WTC11 (cell line): ENCODE measurements at regions not wholly inside any gene's neighbourhood (a gene's known extent, or its start where the extent isn't known, plus 50 kb on each side); places are given as distances from the start of the nearest gene placed in this dataset.

Experiments
- ATAC-seq: fragments of 200-7000 bp; cut with Tn5 transposase; 2 replicates; pipeline ENCODE4 v1.10.0; 2021; ENCODE audit warnings: mild to moderate bottlenecking, moderate library complexity
- CTCF ChIA-PET: fragments of 300-600 bp; sonication (Branson Sonifier 250); formaldehyde crosslinking; loops from one replicate; lab custom pipeline; 2021; ENCODE audit warnings: antibody characterized with exemption; lab: Charles Lee
- POLR2A ChIA-PET: fragments of 350-600 bp; sonication (Branson Sonifier 250); formaldehyde crosslinking; loops from one replicate; lab custom pipeline; 2021; ENCODE audit warnings: antibody characterized with exemption; lab: Charles Lee
- DNase-seq: peaks from one replicate; pipeline ENCODE4 v3.0.0; 2021; ENCODE audit warnings: low spot score
- H3K27ac Mint-ChIP-seq: 2 replicates; pipeline ENCODE4 v1.8.0; 2021; ENCODE audit warnings: mixed read lengths
- H3K27me3 Mint-ChIP-seq: 2 replicates; pipeline ENCODE4 v1.8.0; 2021; ENCODE audit warnings: low read depth, mild to moderate bottlenecking, moderate library complexity, mixed read lengths
- H3K36me3 Mint-ChIP-seq: 2 replicates; pipeline ENCODE4 v1.8.0; 2021; ENCODE audit warnings: mixed read lengths
- H3K4me1 Mint-ChIP-seq: 2 replicates; pipeline ENCODE4 v1.8.0; 2022; ENCODE audit warnings: mixed read lengths
- H3K4me3 Mint-ChIP-seq: 2 replicates; pipeline ENCODE4 v1.8.0; 2021; ENCODE audit warnings: mild to moderate bottlenecking, moderate library complexity, mixed read lengths
- H3K9me3 Mint-ChIP-seq: 2 replicates; pipeline ENCODE4 v1.8.0; 2021; ENCODE audit warnings: mixed read lengths
- AR ChIP-seq: fragments of 250-450 bp; sonication (Bioruptor Pico); IDR thresholded peaks from 2 replicates; pipeline ENCODE4 v1.9.0; 2021; ENCODE audit warnings: mild to moderate bottlenecking
- E2F5 ChIP-seq: sonication (generic); formaldehyde crosslinking; IDR thresholded peaks from 2 replicates; pipeline ENCODE4 v1.8.1; 2022; ENCODE audit warnings: mild to moderate bottlenecking, moderate library complexity, missing genetic modification reagents
- ESRRA ChIP-seq: sonication (generic); formaldehyde crosslinking; IDR thresholded peaks from 2 replicates; pipeline ENCODE4 v1.8.1; 2022; ENCODE audit warnings: mild to moderate bottlenecking, missing genetic modification reagents, borderline replicate concordance
- FOXK1 ChIP-seq: sonication (generic); formaldehyde crosslinking; IDR thresholded peaks from 2 replicates; pipeline ENCODE4 v1.8.0; 2022; ENCODE audit warnings: mild to moderate bottlenecking, moderate library complexity, missing genetic modification reagents
- FOXP1 ChIP-seq: sonication (generic); formaldehyde crosslinking; IDR thresholded peaks from 2 replicates; pipeline ENCODE4 v1.8.0; 2022; ENCODE audit warnings: missing genetic modification reagents, mild to moderate bottlenecking, moderate library complexity, borderline replicate concordance
- MXD4 ChIP-seq: fragments of 250-450 bp; sonication (Bioruptor Pico); IDR thresholded peaks from 2 replicates; pipeline ENCODE4 v1.8.0; 2021; ENCODE audit warnings: mild to moderate bottlenecking, moderate library complexity, borderline replicate concordance
- MYBL2 ChIP-seq: sonication (generic); formaldehyde crosslinking; IDR thresholded peaks from 2 replicates; pipeline ENCODE4 v1.8.1; 2023; ENCODE audit warnings: mild to moderate bottlenecking, moderate library complexity, missing genetic modification reagents
- NFATC4 ChIP-seq: fragments of 250-450 bp; sonication (Bioruptor Pico); IDR thresholded peaks from 2 replicates; pipeline ENCODE4 v1.9.0; 2021; ENCODE audit warnings: mild to moderate bottlenecking
- NFYB ChIP-seq: sonication (generic); formaldehyde crosslinking; conservative IDR thresholded peaks from 2 replicates; pipeline ENCODE4 v1.8.0; 2022; ENCODE audit warnings: low read depth, missing genetic modification reagents
- OVOL2 ChIP-seq: fragments of 250-450 bp; sonication (Bioruptor Pico); IDR thresholded peaks from 2 replicates; pipeline ENCODE4 v1.9.0; 2021; ENCODE audit warnings: mild to moderate bottlenecking, borderline replicate concordance
- SMAD4 ChIP-seq: sonication (generic); formaldehyde crosslinking; IDR thresholded peaks from 2 replicates; pipeline ENCODE4 v1.8.0; 2022; ENCODE audit warnings: mild to moderate bottlenecking, missing genetic modification reagents
- TP53 ChIP-seq: sonication (generic); formaldehyde crosslinking; IDR thresholded peaks from 2 replicates; pipeline ENCODE4 v1.8.1; 2023; ENCODE audit warnings: mild to moderate bottlenecking, missing genetic modification reagents
- ZNF219 ChIP-seq: sonication (generic); formaldehyde crosslinking; IDR thresholded peaks from 2 replicates; pipeline ENCODE4 v1.8.0; 2023; ENCODE audit warnings: missing genetic modification reagents, mild to moderate bottlenecking, borderline replicate concordance
- ZNF263 ChIP-seq: sonication (generic); formaldehyde crosslinking; IDR thresholded peaks from 2 replicates; pipeline ENCODE4 v1.8.1; 2022; ENCODE audit warnings: low read depth, mild to moderate bottlenecking, moderate library complexity, missing genetic modification reagents
- ZNF281 ChIP-seq: sonication (generic); formaldehyde crosslinking; IDR thresholded peaks from 2 replicates; pipeline ENCODE4 v1.8.0; 2023; ENCODE audit warnings: mild to moderate bottlenecking, missing genetic modification reagents
- ZNF423 ChIP-seq: fragments of 250-450 bp; sonication (Bioruptor Pico); IDR thresholded peaks from 2 replicates; pipeline ENCODE4 v2.1.2; 2022; ENCODE audit warnings: mild to moderate bottlenecking, moderate library complexity
- TF ChIP-seq, protein P1 (sequence below): sonication (generic); formaldehyde crosslinking; IDR thresholded peaks from 2 replicates; pipeline ENCODE4 v1.8.0; 2022; ENCODE audit warnings: missing genetic modification reagents
- TF ChIP-seq, protein P2 (sequence below): sonication (generic); formaldehyde crosslinking; IDR thresholded peaks from 2 replicates; pipeline ENCODE4 v1.8.0; 2022; ENCODE audit warnings: mild to moderate bottlenecking, missing genetic modification reagents
- TF ChIP-seq, protein P3 (sequence below): fragments of 250-450 bp; sonication (Bioruptor Pico); IDR thresholded peaks from 2 replicates; pipeline ENCODE4 v1.8.0; 2021; ENCODE audit warnings: mild to moderate bottlenecking
- TF ChIP-seq, protein P4 (sequence below): sonication (generic); formaldehyde crosslinking; IDR thresholded peaks from 2 replicates; pipeline ENCODE4 v1.8.1; 2023; ENCODE audit warnings: mild to moderate bottlenecking, missing genetic modification reagents

DNA sequence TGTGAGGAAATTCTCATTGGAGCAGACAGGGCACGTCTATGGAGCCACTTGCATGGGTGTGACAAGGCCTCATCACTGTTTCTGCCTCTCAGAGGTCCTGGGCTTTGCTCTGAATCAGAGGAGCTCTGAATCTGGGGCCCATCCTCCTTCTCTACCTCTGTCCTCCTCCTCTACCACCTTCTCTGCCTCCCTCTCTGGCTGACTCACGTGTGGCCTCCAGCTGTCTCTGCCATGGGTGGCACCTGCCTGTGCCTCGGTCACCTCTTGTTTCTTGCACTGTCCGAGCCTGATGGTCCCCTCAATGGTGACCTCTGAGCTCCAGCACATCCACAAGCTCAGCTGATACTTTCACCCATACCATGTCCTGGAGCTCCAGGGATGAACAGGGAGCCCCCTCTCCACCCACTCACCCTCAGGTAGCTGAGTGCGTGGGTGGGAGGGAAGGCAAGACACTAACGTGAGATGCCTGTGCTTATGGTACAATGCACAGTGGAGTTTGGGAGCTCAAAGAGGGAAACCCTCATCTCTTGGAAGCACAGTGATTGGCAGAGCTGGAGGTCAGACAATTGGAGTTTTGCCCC lies 116.4 kb upstream of the CRHR1 start:
- H3K36me3 Mint-ChIP-seq: no peaks in the 10 kb centered on the region
- CTCF ChIA-PET: interaction anchor here (0.8 to 3.7 kb wide), 10 partner anchors 19 to 281 kb away, joined by 3 to 38 read pairs (median 8); no protein-coding TSS in a partner anchor
- ATAC-seq (no peak), DNase-seq (no peak)
- no peak overlapping the region for H3K4me3 Mint-ChIP-seq
- POLR2A ChIA-PET: no interaction called here
- H3K9me3 Mint-ChIP-seq: peaks cover under 1% of the 10 kb centered on the region
- no peaks in the 10 kb centered on the region for H3K4me1 Mint-ChIP-seq
- no peak for TF ChIP-seq E2F5 (CRISPR knock-in tag)
- TF ChIP-seq, protein P1, sequence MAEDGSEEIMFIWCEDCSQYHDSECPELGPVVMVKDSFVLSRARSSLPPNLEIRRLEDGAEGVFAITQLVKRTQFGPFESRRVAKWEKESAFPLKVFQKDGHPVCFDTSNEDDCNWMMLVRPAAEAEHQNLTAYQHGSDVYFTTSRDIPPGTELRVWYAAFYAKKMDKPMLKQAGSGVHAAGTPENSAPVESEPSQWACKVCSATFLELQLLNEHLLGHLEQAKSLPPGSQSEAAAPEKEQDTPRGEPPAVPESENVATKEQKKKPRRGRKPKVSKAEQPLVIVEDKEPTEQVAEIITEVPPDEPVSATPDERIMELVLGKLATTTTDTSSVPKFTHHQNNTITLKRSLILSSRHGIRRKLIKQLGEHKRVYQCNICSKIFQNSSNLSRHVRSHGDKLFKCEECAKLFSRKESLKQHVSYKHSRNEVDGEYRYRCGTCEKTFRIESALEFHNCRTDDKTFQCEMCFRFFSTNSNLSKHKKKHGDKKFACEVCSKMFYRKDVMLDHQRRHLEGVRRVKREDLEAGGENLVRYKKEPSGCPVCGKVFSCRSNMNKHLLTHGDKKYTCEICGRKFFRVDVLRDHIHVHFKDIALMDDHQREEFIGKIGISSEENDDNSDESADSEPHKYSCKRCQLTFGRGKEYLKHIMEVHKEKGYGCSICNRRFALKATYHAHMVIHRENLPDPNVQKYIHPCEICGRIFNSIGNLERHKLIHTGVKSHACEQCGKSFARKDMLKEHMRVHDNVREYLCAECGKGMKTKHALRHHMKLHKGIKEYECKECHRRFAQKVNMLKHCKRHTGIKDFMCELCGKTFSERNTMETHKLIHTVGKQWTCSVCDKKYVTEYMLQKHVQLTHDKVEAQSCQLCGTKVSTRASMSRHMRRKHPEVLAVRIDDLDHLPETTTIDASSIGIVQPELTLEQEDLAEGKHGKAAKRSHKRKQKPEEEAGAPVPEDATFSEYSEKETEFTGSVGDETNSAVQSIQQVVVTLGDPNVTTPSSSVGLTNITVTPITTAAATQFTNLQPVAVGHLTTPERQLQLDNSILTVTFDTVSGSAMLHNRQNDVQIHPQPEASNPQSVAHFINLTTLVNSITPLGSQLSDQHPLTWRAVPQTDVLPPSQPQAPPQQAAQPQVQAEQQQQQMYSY (CRISPR knock-in tag): no peak
- TF ChIP-seq MYBL2 (CRISPR knock-in tag): no peak
- TF ChIP-seq TP53 (CRISPR knock-in tag): no peak
- no peak for TF ChIP-seq FOXP1 (CRISPR knock-in tag)
- TF ChIP-seq ESRRA (CRISPR knock-in tag): no peak
- TF ChIP-seq OVOL2 (CRISPR knock-in tag): no peak
- TF ChIP-seq, protein P2, sequence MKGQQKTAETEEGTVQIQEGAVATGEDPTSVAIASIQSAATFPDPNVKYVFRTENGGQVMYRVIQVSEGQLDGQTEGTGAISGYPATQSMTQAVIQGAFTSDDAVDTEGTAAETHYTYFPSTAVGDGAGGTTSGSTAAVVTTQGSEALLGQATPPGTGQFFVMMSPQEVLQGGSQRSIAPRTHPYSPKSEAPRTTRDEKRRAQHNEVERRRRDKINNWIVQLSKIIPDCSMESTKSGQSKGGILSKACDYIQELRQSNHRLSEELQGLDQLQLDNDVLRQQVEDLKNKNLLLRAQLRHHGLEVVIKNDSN (CRISPR knock-in tag): no peak
- H3K27ac Mint-ChIP-seq: no peak overlapping the region
- peaks cover 9% of the 10 kb centered on the region for H3K27me3 Mint-ChIP-seq

DNA sequence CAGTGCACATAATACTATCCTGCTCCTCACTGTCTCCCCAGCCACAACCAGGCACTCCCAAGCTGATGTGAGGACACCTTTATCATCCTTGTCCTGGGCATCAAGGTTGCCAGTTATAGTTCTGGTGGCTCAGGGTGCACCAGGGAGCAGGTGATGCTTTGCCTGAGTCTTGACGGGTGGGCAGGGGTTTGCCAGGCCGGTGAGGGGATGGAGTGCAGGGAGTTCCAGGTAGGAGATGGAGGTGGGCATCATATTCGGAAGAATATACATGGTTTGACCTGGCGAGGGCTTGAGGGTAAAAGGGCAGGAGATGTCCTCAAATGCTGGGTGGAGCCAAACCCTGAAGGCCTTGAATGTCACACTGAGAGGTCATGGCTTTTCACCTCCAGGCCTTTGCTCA lies 115.8 kb upstream of the CRHR1 start:
- no peak for ATAC-seq
- H3K9me3 Mint-ChIP-seq: no peaks in the 10 kb centered on the region
- H3K4me1 Mint-ChIP-seq: no peaks in the 10 kb centered on the region
- no peak overlapping the region for H3K4me3 Mint-ChIP-seq
- DNase-seq: no peak
- POLR2A ChIA-PET: no interaction called here
- H3K27ac Mint-ChIP-seq: no peak overlapping the region
- H3K36me3 Mint-ChIP-seq: no peaks in the 10 kb centered on the region
- TF ChIP-seq ZNF423 (CRISPR knock-in tag) (no peak), ZNF219 (CRISPR knock-in tag) (no peak), ZNF263 (no peak), NFATC4 (CRISPR knock-in tag) (no peak), NFYB (no peak), OVOL2 (CRISPR knock-in tag) (no peak), ZNF281 (CRISPR knock-in tag) (no peak), MXD4 (no peak), FOXK1 (CRISPR knock-in tag) (no peak), AR (no peak), SMAD4 (CRISPR knock-in tag) (no peak)
- TF ChIP-seq, protein P3, sequence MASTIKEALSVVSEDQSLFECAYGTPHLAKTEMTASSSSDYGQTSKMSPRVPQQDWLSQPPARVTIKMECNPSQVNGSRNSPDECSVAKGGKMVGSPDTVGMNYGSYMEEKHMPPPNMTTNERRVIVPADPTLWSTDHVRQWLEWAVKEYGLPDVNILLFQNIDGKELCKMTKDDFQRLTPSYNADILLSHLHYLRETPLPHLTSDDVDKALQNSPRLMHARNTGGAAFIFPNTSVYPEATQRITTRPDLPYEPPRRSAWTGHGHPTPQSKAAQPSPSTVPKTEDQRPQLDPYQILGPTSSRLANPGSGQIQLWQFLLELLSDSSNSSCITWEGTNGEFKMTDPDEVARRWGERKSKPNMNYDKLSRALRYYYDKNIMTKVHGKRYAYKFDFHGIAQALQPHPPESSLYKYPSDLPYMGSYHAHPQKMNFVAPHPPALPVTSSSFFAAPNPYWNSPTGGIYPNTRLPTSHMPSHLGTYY (CRISPR knock-in tag): no peak
- TF ChIP-seq, protein P4, sequence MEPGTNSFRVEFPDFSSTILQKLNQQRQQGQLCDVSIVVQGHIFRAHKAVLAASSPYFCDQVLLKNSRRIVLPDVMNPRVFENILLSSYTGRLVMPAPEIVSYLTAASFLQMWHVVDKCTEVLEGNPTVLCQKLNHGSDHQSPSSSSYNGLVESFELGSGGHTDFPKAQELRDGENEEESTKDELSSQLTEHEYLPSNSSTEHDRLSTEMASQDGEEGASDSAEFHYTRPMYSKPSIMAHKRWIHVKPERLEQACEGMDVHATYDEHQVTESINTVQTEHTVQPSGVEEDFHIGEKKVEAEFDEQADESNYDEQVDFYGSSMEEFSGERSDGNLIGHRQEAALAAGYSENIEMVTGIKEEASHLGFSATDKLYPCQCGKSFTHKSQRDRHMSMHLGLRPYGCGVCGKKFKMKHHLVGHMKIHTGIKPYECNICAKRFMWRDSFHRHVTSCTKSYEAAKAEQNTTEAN (CRISPR knock-in tag): no peak
- peaks cover 12% of the 10 kb centered on the region for H3K27me3 Mint-ChIP-seq
- CTCF ChIA-PET: interaction anchor here (0.8 to 3.6 kb wide), 4 partner anchors 19 to 203 kb away, joined by 4 to 27 read pairs (median 18); no protein-coding TSS in a partner anchor
